HTR-8/SVneo (cell line): ENCODE measurements at regions not wholly inside any gene's neighbourhood (a gene's known extent, or its start where the extent isn't known, plus 50 kb on each side); places are given as distances from the start of the nearest gene placed in this dataset.

Source experiments
- DNase-seq: peaks from one replicate; pipeline ENCODE4 v3.0.0; 2011; ENCODE audit warnings: low spot score, mixed read lengths; ENCODE audit not compliant: insufficient read length
- FAIRE-seq: peaks from 2 replicates; lab custom pipeline; 2011; peaks lifted over from hg19 to GRCh38; lab: Jason Lieb, UNC

GRCh38 chr10:54909165-54909564, 108.1 kb upstream of the PCDH15 start:
- DNase-seq: no peak
- FAIRE-seq: no peak

DNA sequence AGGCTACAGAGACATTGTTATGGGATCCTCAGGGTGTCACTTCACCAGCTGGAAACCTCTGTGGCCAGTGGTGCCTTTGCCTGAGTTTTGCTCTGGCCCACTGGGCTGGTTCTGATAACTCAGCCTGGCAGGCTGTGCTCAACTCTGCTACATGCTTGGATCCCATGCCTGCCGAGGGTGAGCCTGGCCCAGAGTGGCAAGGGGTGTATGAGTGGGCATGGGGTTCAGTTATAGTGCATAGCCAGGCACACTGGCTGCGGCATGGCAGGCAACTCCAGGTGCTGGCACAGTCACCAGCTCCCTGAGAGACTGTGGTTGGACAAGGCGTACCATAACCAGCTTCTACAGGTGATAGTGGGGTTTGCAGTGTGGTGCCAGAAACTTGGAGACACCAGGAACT, 107.0 kb upstream of the PCDH15 start:
- no peak for FAIRE-seq

DNA sequence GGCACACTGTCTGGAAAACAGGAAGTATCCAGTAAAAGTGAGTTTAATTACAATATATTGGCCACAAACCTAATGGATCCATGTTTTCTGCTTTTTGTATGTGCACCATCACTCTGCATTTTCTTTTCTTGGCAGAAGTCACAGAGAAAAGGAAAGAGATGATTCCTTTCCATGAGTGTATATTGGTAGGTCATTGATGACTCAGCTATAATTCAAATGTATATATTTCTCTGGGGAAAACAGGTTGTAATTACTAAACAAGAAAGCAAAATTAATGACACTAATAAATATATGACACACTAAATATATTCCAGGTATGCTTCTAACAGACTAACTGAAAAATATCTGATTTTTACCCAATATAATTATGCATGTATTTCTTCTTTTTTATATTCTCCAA, 105.9 kb upstream of the PCDH15 start:
- no peak for FAIRE-seq
- DNase-seq: no peak

More for the DNA sequence above, 107.0 kb upstream of the PCDH15 start:
- DNase-seq: no peak

GRCh38 chr10:54905578-54906192, 104.7 kb upstream of the PCDH15 start:
- DNase-seq: no peak
- no peak for FAIRE-seq

- FAIRE-seq: no peak
- DNase-seq: no peak
Observed at GRCh38 chr10:54904833-54905232, 103.8 kb upstream of the PCDH15 start.

- no peak for DNase-seq
- FAIRE-seq: no peak
Observed at GRCh38 chr10:54903745-54904144, 102.7 kb upstream of the PCDH15 start.

DNA sequence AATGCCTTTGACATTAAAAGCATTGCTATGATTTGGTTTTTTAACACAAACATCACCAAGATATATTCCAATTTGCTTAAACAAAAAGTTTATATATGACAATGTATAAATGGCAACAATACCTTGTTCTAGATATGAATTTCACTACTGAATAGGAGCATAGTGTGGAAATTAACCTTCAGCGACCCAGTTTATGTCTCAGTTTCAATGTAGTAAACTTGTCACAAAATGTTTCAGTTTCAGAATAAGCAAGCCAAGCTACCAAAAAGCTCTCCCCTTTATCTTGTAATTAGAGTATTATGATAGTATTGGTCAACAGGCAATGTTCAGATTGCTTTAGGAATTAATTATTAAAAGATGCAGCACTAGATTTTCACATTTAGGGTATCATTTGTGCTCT, 99.6 kb upstream of the PCDH15 start:
- FAIRE-seq: no peak
- DNase-seq: no peak

DNA sequence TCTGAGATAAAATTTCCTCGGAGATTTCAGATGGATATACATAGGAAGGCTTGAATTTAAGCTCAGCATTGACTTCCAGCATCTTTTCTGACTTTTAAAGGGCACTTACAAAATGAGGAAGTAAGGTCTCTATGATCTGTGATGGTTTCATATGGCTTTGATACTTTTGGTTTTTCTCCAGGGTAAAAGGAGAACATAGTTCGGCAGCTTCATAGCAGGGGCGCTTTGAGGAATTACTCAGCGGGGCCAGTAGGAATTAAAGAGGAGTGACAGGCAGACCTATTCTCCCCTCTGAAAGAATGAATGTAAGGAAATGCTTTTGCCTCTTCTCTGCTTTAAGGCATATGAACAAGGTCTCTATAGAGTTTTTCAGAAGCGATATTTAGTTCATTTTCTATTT, 80.0 kb upstream of the PCDH15 start:
- FAIRE-seq (no peak), DNase-seq (no peak)

- DNase-seq: no peak
- FAIRE-seq: no peak
Observed at GRCh38 chr10:54869022-54869421, 68.0 kb upstream of the PCDH15 start.

GRCh38 chr10:54866666-54867065, 65.6 kb upstream of the PCDH15 start:
- DNase-seq (no peak), FAIRE-seq (no peak)

DNA sequence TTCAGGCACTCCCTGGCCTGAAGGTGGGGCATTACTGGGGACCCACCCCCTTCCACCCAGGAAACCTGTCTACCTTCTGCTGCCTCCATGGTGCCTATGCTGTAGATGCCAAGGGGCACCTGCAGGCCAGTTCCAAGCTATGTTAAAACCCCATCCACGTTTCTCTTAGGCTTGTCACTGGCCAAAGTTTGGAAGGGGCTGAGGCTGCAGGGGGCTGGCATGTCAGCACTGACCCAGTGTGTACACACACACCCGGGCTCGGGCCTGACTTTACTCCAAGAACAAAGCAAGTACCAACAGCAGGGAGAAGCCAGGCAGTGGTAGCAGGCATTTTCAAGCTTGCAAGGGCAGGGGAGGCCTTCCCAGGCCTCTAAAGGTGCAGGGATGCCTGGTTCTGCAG, 53.8 kb upstream of the PCDH15 start:
- no peak for FAIRE-seq
- DNase-seq: no peak

DNA sequence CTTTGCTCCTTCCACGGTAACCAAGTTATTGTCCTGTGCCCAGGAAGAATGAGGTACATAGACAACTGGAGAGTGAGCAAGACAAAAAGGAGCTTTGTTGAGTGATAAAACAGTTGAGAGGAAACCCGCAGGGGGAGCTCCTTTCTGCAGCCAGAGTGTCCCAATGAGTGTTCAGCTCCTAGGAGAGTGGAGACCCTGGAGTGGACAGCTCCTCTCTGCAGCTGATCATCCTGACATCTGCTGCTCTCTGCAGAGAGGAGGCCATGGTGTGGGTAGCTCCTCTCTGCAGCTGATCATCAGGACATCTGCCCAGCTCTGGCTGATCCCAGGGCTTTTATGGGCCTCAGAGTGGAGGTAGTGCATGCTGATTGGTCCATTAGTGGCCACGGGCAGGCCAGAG, 53.4 kb upstream of the PCDH15 start:
- DNase-seq (no peak), FAIRE-seq (no peak)

- DNase-seq: no peak
- FAIRE-seq: no peak
Observed at GRCh38 chr10:54853883-54854282, 52.9 kb upstream of the PCDH15 start.
